Mesothelial cell of epicardium (in vitro differentiated cells): ENCODE measurements at regions not wholly inside any gene's neighbourhood (a gene's known extent, or its start where the extent isn't known, plus 50 kb on each side); places are given as distances from the start of the nearest gene placed in this dataset.
"Not testable (repeated sequence)": the region's sequence is repeated elsewhere in the genome, so short reads cannot be mapped to it uniquely, and the experiment has no call there.

ENCODE experiments used
- DNase-seq, 2 experiments: peaks; one replicate each; pipeline ENCODE4 v3.0.0; 2021; ENCODE audit warnings: low spot score in 2 of 2; ENCODE audit not compliant: unreplicated experiment in 2 of 2
- H3K27ac Mint-ChIP-seq: 2 replicates; pipeline ENCODE4 v1.8.0; 2021; ENCODE audit warnings: mixed read lengths
- H3K27me3 Mint-ChIP-seq: 2 replicates; pipeline ENCODE4 v1.8.0; 2021; ENCODE audit warnings: low read depth, mixed read lengths
- H3K36me3 Mint-ChIP-seq: 2 replicates; pipeline ENCODE4 v1.8.0; 2021; ENCODE audit warnings: mixed read lengths
- H3K4me1 Mint-ChIP-seq: 2 replicates; pipeline ENCODE4 v1.8.0; 2021; ENCODE audit warnings: mixed read lengths
- H3K4me3 Mint-ChIP-seq: 2 replicates; pipeline ENCODE4 v1.8.0; 2021; ENCODE audit warnings: mild to moderate bottlenecking, moderate library complexity, mixed read lengths
- H3K9me3 Mint-ChIP-seq: 2 replicates; pipeline ENCODE4 v1.8.0; 2021; ENCODE audit warnings: mixed read lengths
- CTCF ChIP-seq: fragments of 200-600 bp; sonication (generic); IDR thresholded peaks from one replicate; pipeline ENCODE4 v1.5.0; 2021; ENCODE audit warnings: antibody characterized with exemption; ENCODE audit not compliant: unreplicated experiment

- Mint-ChIP-seq H3K9me3 (peaks cover 24% of the 10 kb centered on the region), H3K27ac (no peak overlapping the region), H3K4me1 (no peaks in the 10 kb centered on the region), H3K36me3 (no peaks in the 10 kb centered on the region), H3K27me3 (no peaks in the 10 kb centered on the region), H3K4me3 (no peak overlapping the region)
- no peak for DNase-seq
- no peak for TF ChIP-seq CTCF
These were observed 442.7 kb upstream of the POM121L12 start for GRCh38 chr7:52592698-52593097.

- H3K27me3 Mint-ChIP-seq, result no peaks in the 10 kb centered on the region
- peaks cover 18% of the 10 kb centered on the region for H3K9me3 Mint-ChIP-seq
- no peak for DNase-seq
- no peaks in the 10 kb centered on the region for H3K4me1 Mint-ChIP-seq
- TF ChIP-seq CTCF, result no peak
- no peak overlapping the region for H3K4me3 Mint-ChIP-seq
- H3K27ac Mint-ChIP-seq, result no peak overlapping the region
- H3K36me3 Mint-ChIP-seq, result no peaks in the 10 kb centered on the region
These were observed 448.7 kb upstream of the POM121L12 start for GRCh38 chr7:52586704-52587103.

DNA sequence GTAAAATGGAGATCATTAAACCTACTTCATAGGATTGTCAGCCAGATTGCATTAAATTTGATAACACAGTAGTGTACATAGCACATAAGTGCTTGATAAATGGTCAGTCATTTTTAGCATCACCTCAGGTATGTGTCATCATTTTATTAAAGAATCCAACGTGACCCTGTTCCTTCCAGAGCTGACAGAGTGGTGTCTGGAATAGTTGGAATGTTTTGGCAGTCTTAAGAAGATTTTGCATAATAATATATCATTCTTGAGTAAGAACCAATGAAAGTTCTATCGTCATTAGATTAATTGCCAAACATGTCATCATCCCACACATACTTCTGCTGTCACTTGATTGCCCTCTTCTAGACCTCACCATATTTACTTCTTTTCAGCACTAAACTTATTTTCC is 451.4 kb upstream of the POM121L12 start:
- Mint-ChIP-seq H3K27me3 (no peaks in the 10 kb centered on the region), H3K36me3 (peaks cover 3% of the 10 kb centered on the region), H3K27ac (no peak overlapping the region), H3K4me3 (no peak overlapping the region), H3K9me3 (peaks cover 28% of the 10 kb centered on the region), H3K4me1 (no peaks in the 10 kb centered on the region)
- DNase-seq, result no peak
- TF ChIP-seq CTCF, result no peak

- DNase-seq, H3K36me3 Mint-ChIP-seq, H3K27me3 Mint-ChIP-seq, H3K9me3 Mint-ChIP-seq, H3K4me1 Mint-ChIP-seq, H3K27ac Mint-ChIP-seq, H3K4me3 Mint-ChIP-seq: not testable (repeated sequence)
These were observed 462.3 kb upstream of the POM121L12 start for GRCh38 chr7:52573141-52573540.

DNA sequence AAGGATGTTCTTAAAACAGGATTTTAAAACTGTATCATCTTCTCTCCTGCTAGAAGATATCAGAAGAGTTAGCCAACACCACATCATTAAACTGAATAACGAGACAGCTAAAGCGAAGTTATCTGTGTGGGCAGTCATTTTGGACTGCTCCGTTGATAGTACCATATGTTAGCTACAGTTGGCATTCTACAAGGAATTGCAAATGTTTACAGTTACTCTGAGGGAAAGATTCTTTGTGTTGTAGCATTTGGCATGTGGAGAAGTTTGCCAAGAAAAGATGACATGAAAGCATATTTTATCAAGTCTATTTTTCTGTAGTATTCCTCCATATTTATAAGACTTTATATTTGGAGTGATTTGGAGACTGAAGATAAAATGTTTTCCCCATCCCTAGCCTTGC is 464.4 kb upstream of the POM121L12 start:
- no peaks in the 10 kb centered on the region for H3K9me3 Mint-ChIP-seq
- no peak overlapping the region for H3K4me3 Mint-ChIP-seq
- no peaks in the 10 kb centered on the region for H3K27me3 Mint-ChIP-seq
- H3K4me1 Mint-ChIP-seq, result peaks cover 4% of the 10 kb centered on the region
- no peak for DNase-seq
- H3K36me3 Mint-ChIP-seq, result no peaks in the 10 kb centered on the region
- no peak for TF ChIP-seq CTCF
- no peak overlapping the region for H3K27ac Mint-ChIP-seq

DNA sequence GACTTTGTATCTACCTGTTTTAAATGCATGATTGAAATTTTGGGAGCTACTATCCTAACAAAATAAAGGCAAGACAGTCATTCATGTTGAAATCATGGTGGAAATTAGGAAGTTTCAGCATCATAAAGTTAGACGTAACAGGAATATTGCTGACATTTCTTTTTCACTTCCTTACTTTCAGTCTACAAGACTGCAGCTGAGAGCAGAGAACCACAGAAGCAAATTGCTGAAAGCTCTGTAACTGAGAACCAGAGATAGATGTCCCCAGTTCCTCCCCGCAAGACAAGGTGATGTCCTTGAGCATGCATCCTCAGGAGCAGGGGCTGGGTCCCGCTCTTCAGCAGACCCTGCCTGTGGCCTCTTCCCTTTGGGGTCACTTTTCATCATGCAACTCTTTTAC is 466.3 kb upstream of the POM121L12 start:
- H3K36me3 Mint-ChIP-seq, result no peaks in the 10 kb centered on the region
- no peak for TF ChIP-seq CTCF
- H3K27me3 Mint-ChIP-seq, result no peaks in the 10 kb centered on the region
- no peak overlapping the region for H3K4me3 Mint-ChIP-seq
- H3K4me1 Mint-ChIP-seq, result peaks cover 7% of the 10 kb centered on the region
- H3K9me3 Mint-ChIP-seq, result no peaks in the 10 kb centered on the region
- no peak overlapping the region for H3K27ac Mint-ChIP-seq
- DNase-seq, result no peak
